ENCODE measurements at regions not wholly inside any gene's neighbourhood (a gene's known extent, or its start where the extent isn't known, plus 50 kb on each side); places are given as distances from the start of the nearest gene placed in this dataset.

- DNase-seq, result no peak
Measured at GRCh38 chr18:56319953-56320352, 318.4 kb downstream of the TXNL1 start.

GRCh38 chr18:56316727-56317126 lies 321.7 kb downstream of the TXNL1 start:
- no peak for DNase-seq

- no peak for DNase-seq
Measured at GRCh38 chr18:56315363-56315762, 323.0 kb downstream of the TXNL1 start.

GRCh38 chr18:56314396-56314795 lies 324.0 kb downstream of the TXNL1 start:
- peak in 5 of 56 donors; percentile 8 to 33 (median 13) for DNase-seq

GRCh38 chr18:56312551-56313335 lies 325.6 kb downstream of the TXNL1 start:
- DNase-seq, result no peak

GRCh38 chr18:56309104-56309503 lies 329.3 kb downstream of the TXNL1 start:
- no peak for DNase-seq

GRCh38 chr18:56307354-56308170 lies 330.8 kb downstream of the TXNL1 start:
- no peak for DNase-seq

- no peak for DNase-seq
Measured at GRCh38 chr18:56306797-56307196, 331.6 kb downstream of the TXNL1 start.

- DNase-seq, result no peak
Measured at GRCh38 chr18:56305583-56305982, 332.8 kb downstream of the TXNL1 start.

- DNase-seq, result no peak
Measured at GRCh38 chr18:56302156-56302555, 336.2 kb downstream of the TXNL1 start.

- no peak for DNase-seq
Measured at GRCh38 chr18:56299740-56300139, 338.7 kb downstream of the TXNL1 start.

- no peak for DNase-seq
Measured at GRCh38 chr18:56298935-56299334, 339.5 kb downstream of the TXNL1 start.

- DNase-seq, result no peak
Measured at GRCh38 chr18:56296381-56296780, 342.0 kb downstream of the TXNL1 start.

GRCh38 chr18:56294484-56295183 lies 343.8 kb downstream of the TXNL1 start:
- no peak for DNase-seq

- DNase-seq, result no peak
Measured at GRCh38 chr18:56291294-56291693, 347.1 kb downstream of the TXNL1 start.

- DNase-seq, result no peak
Measured at GRCh38 chr18:56289381-56289780, 349.0 kb downstream of the TXNL1 start.

GRCh38 chr18:56286775-56287325 lies 351.5 kb downstream of the TXNL1 start:
- peak in 3 of 56 donors; percentile 1 to 14 (median 5) for DNase-seq

GRCh38 chr18:56285387-56286065 lies 352.9 kb downstream of the TXNL1 start:
- no peak for DNase-seq

- peak in 3 of 56 donors; percentile 3 to 5 (median 3) for DNase-seq
Measured at GRCh38 chr18:56284319-56284718, 354.1 kb downstream of the TXNL1 start.

GRCh38 chr18:56283316-56283715 lies 355.1 kb downstream of the TXNL1 start:
- no peak for DNase-seq

Measured in nucleus accumbens (tissue), 56 donors.